ENCODE measurements at regions not wholly inside any gene's neighbourhood (a gene's known extent, or its start where the extent isn't known, plus 50 kb on each side); places are given as distances from the start of the nearest gene placed in this dataset.

GRCh38 chr5:133744051-133744959 lies 132.0 kb upstream of the FSTL4 start:
- Histone ChIP-seq H3K9me3 (ENCODE audit: severe bottlenecking) (no peaks in the 10 kb centered on the region), H3K36me3 (no peaks in the 10 kb centered on the region), H3K27ac (no peak overlapping the region), H3K4me3 (ENCODE audit: low read depth, low read length) (no peak overlapping the region), H3K27me3 (ENCODE audit: insufficient read depth, low read depth, severe bottlenecking) (no peaks in the 10 kb centered on the region)
- peak; percentile 64 for DNase-seq
- TF ChIP-seq, protein P1, sequence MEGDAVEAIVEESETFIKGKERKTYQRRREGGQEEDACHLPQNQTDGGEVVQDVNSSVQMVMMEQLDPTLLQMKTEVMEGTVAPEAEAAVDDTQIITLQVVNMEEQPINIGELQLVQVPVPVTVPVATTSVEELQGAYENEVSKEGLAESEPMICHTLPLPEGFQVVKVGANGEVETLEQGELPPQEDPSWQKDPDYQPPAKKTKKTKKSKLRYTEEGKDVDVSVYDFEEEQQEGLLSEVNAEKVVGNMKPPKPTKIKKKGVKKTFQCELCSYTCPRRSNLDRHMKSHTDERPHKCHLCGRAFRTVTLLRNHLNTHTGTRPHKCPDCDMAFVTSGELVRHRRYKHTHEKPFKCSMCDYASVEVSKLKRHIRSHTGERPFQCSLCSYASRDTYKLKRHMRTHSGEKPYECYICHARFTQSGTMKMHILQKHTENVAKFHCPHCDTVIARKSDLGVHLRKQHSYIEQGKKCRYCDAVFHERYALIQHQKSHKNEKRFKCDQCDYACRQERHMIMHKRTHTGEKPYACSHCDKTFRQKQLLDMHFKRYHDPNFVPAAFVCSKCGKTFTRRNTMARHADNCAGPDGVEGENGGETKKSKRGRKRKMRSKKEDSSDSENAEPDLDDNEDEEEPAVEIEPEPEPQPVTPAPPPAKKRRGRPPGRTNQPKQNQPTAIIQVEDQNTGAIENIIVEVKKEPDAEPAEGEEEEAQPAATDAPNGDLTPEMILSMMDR (IDR thresholded peaks at IDR 0.05; ENCODE audit: low read depth, low read length), result no peak

DNA sequence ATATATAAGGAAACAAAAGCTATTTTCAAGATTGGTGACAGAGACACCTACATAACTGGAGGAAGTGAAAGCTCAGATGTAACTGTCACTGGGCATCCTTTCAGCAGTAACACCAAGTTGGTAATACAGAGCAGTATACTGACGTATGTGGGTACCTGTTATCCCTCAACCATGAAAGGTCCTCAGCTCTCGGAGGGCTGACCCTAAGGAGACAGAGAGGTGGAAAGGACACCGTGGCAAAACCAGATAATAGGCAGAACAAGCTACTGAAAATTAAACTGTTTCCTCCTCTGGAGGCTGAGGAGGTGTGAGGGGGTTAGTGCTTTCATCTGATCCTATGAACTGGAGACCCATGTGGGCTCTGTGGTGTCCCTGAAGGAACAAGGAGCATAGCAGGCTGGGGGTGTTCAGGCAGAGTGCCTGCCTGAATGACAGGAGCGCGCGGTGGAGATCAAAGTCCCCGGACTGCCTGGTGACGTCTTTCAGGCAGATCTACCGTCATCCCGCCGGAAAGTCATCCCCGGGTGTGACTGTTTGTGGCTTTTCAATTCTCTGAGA lies 130.2 kb upstream of the FSTL4 start:
- Histone ChIP-seq H3K27me3 (ENCODE audit: insufficient read depth, low read depth, severe bottlenecking) (no peaks in the 10 kb centered on the region), H3K9me3 (ENCODE audit: severe bottlenecking) (no peaks in the 10 kb centered on the region), H3K27ac (no peak overlapping the region), H3K36me3 (no peaks in the 10 kb centered on the region), H3K4me3 (ENCODE audit: low read depth, low read length) (no peak overlapping the region)
- no peak for DNase-seq
- TF ChIP-seq, protein P1 (IDR thresholded peaks at IDR 0.05; ENCODE audit: low read depth, low read length), result no peak

- no peaks in the 10 kb centered on the region for H3K9me3 ChIP-seq (ENCODE audit: severe bottlenecking)
Measured at GRCh38 chr5:133741818-133742355, 129.5 kb upstream of the FSTL4 start.

GRCh38 chr5:133741396-133741795 lies 129.1 kb upstream of the FSTL4 start:
- no peak overlapping the region for H3K27ac ChIP-seq
- TF ChIP-seq, protein P1 (IDR thresholded peaks at IDR 0.05; ENCODE audit: low read depth, low read length), result no peak

More at GRCh38 chr5:133741818-133742355, 129.5 kb upstream of the FSTL4 start:
- TF ChIP-seq, protein P1 (IDR thresholded peaks at IDR 0.05; ENCODE audit: low read depth, low read length), result no peak
- no peak overlapping the region for H3K27ac ChIP-seq
- no peaks in the 10 kb centered on the region for H3K36me3 ChIP-seq
- DNase-seq, result no peak
- no peaks in the 10 kb centered on the region for H3K27me3 ChIP-seq (ENCODE audit: insufficient read depth, low read depth, severe bottlenecking)
- no peak overlapping the region for H3K4me3 ChIP-seq (ENCODE audit: low read depth, low read length)

DNA sequence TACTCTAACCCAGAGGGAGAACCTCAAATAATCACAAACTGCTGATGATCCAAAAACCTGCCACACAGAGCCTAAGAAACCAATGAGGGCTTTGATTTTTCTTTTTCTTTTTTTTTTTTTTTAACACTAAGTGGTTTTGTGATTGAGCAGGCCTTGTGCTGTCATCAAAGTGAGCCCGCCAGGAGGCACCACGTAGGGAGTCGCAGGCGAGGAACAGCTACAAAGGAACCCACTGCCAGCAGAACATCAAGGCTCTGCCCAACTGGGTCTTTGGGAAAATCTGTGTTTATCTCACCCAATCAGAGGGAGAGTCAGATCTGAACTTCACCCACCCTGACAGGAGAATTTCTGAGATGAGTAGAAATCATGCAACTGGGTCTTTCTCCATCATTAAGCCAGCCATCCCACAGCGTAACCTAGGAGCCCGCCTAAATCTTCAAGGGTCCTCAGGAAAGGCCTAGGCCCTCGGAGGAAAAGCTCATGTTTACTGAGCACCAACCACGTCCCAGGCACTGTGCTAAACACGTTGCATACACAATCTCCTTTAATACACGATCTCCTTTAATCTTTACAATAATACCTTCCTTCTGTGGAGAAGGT lies 126.9 kb upstream of the FSTL4 start:
- TF ChIP-seq, protein P1 (IDR thresholded peaks at IDR 0.05; ENCODE audit: low read depth, low read length), result no peak
- Histone ChIP-seq H3K36me3 (no peaks in the 10 kb centered on the region), H3K27me3 (ENCODE audit: insufficient read depth, low read depth, severe bottlenecking) (no peaks in the 10 kb centered on the region), H3K9me3 (ENCODE audit: severe bottlenecking) (no peaks in the 10 kb centered on the region), H3K4me3 (ENCODE audit: low read depth, low read length) (no peak overlapping the region), H3K27ac (no peak overlapping the region)
- DNase-seq, result no peak

More at GRCh38 chr5:133741396-133741795, 129.1 kb upstream of the FSTL4 start:
- Histone ChIP-seq H3K27me3 (ENCODE audit: insufficient read depth, low read depth, severe bottlenecking) (no peaks in the 10 kb centered on the region), H3K4me3 (ENCODE audit: low read depth, low read length) (no peak overlapping the region), H3K36me3 (no peaks in the 10 kb centered on the region), H3K9me3 (ENCODE audit: severe bottlenecking) (no peaks in the 10 kb centered on the region)
- DNase-seq, result no peak
